K562 (cell line): ENCODE measurements at regions not wholly inside any gene's neighbourhood (a gene's known extent, or its start where the extent isn't known, plus 50 kb on each side); places are given as distances from the start of the nearest gene placed in this dataset.

Source experiments
- EGR1 ChIP-seq: fragments of 450-650 bp; conservative IDR thresholded peaks from 2 replicates; pipeline ENCODE4 v1.6.1; 2017; ENCODE audit warnings: mild to moderate bottlenecking
- EZH2 ChIP-seq: IDR thresholded peaks from 2 replicates; pipeline ENCODE4 v1.6.1; 2012; ENCODE audit warnings: low read depth, mild to moderate bottlenecking, inconsistent platforms, low read length, borderline replicate concordance
- JUND ChIP-seq, 2 experiments: IDR thresholded peaks; 2 replicates in 1 of 2; 3 replicates in 1 of 2; pipeline ENCODE4 v1.6.1; 2011; ENCODE audit warnings: borderline replicate concordance in 2 of 2, low read depth in 2 of 2, low read length in 2 of 2, improper control_type of control experiment in 1 of 2, missing biosample characterization in 1 of 2, missing genetic modification characterization in 1 of 2, missing genetic modification reagents in 1 of 2
- MAFF ChIP-seq: IDR thresholded peaks from 2 replicates; pipeline ENCODE4 v1.6.1; 2012; ENCODE audit warnings: low read length, improper control_type of control experiment
- MAX ChIP-seq: sonication (generic); formaldehyde crosslinking; IDR thresholded peaks from 2 replicates; pipeline ENCODE4 v1.9.0; 2022; ENCODE audit warnings: mild to moderate bottlenecking, missing genetic modification reagents
- MXD1 ChIP-seq: fragments of 250-450 bp; sonication (Bioruptor Pico); IDR thresholded peaks from 2 replicates; pipeline ENCODE4 v1.8.0; 2021; ENCODE audit warnings: borderline replicate concordance, mild to moderate bottlenecking, moderate library complexity; ENCODE audit not compliant: poor library complexity, severe bottlenecking
- MYC ChIP-seq, 2 experiments: fragments of 250-450 bp in 1 of 2; sonication (Bioruptor Pico) in 1 of 2; IDR thresholded peaks; 2 replicates each; pipeline versions ENCODE4 v1.5.1 to v1.6.1; 2012 to 2021; ENCODE audit warnings: low read depth in 2 of 2, borderline replicate concordance in 1 of 2, improper control_type of control experiment in 1 of 2, low read length in 1 of 2, mild to moderate bottlenecking in 1 of 2, moderate library complexity in 1 of 2
- TCFL5 ChIP-seq: fragments of 250-450 bp; sonication (Bioruptor Pico); conservative IDR thresholded peaks from 2 replicates; pipeline ENCODE4 v1.6.1; 2021; ENCODE audit warnings: mild to moderate bottlenecking, moderate library complexity, matching md5 sums
- TEAD1 ChIP-seq, 2 experiments: fragments of 450-650 bp in 1 of 2; sonication (generic) in 1 of 2; formaldehyde crosslinking; IDR thresholded peaks; 2 replicates each; pipeline versions ENCODE4 v1.4.0 to v1.8.0; 2020 to 2022; ENCODE audit warnings: mild to moderate bottlenecking in 2 of 2, missing genetic modification reagents in 1 of 2
- ZBTB17 ChIP-seq: fragments of 450-650 bp; formaldehyde crosslinking; IDR thresholded peaks from 2 replicates; pipeline ENCODE4 v1.4.0; 2020; ENCODE audit warnings: mild to moderate bottlenecking
- ZBTB7A ChIP-seq: IDR thresholded peaks from 2 replicates; pipeline ENCODE4 v1.6.1; 2011; ENCODE audit warnings: low read depth, mild to moderate bottlenecking, low read length, moderate library complexity, borderline replicate concordance; ENCODE audit not compliant: control insufficient read depth
- ZNF24 ChIP-seq: fragments of 450-650 bp; IDR thresholded peaks from 2 replicates; pipeline ENCODE4 v1.6.1; 2016
- ZNF354B ChIP-seq: fragments of 250-450 bp; sonication (Bioruptor Pico); IDR thresholded peaks from 2 replicates; pipeline ENCODE4 v1.4.0; 2020

- TF ChIP-seq EZH2, result no peak
- TF ChIP-seq TCFL5 (CRISPR knock-in tag), result no peak
- TF ChIP-seq ZNF24, result no peak
- TF ChIP-seq ZNF354B (CRISPR knock-in tag), result no peak
- TF ChIP-seq MAX (CRISPR knock-in tag), result no peak
- TF ChIP-seq EGR1, result no peak
- TF ChIP-seq ZBTB7A, result no peak
- no peak for TF ChIP-seq ZBTB17 (CRISPR knock-in tag)
- TF ChIP-seq MXD1 (CRISPR knock-in tag), result no peak
- TF ChIP-seq TEAD1 (CRISPR knock-in tag; IDR thresholded peaks at IDR 0.05), result no peak
- no peak for TF ChIP-seq JUND (IDR thresholded peaks at IDR 0.05; ENCODE audit: borderline replicate concordance, low read depth, low read length)
- no peak for TF ChIP-seq JUND (tag; IDR thresholded peaks at IDR 0.05; ENCODE audit: borderline replicate concordance, low read depth, low read length)
- no peak for TF ChIP-seq MYC (IDR thresholded peaks at IDR 0.05; ENCODE audit: low read depth, low read length)
- no peak for TF ChIP-seq MYC (CRISPR knock-in tag; IDR thresholded peaks at IDR 0.05; ENCODE audit: borderline replicate concordance, low read depth)
- TF ChIP-seq MAFF, result no peak
Measured at GRCh38 chr11:43575913-43576310, 104.6 kb upstream of the HSD17B12 start.
